ENCODE measurements at regions not wholly inside any gene's neighbourhood (a gene's known extent, or its start where the extent isn't known, plus 50 kb on each side); places are given as distances from the start of the nearest gene placed in this dataset.

- peaks cover 11% of the 10 kb centered on the region for H3K9me3 Mint-ChIP-seq
- DNase-seq = no peak
- no peak overlapping the region for H3K4me3 Mint-ChIP-seq
- no peaks in the 10 kb centered on the region for H3K27me3 Mint-ChIP-seq
- no peaks in the 10 kb centered on the region for H3K36me3 Mint-ChIP-seq
- CTCF ChIA-PET = no interaction called here
- H3K4me1 Mint-ChIP-seq = no peaks in the 10 kb centered on the region
- H3K27ac Mint-ChIP-seq = no peak overlapping the region
These were observed 510.6 kb downstream of the PRR16 start for GRCh38 chr5:120974690-120975089.

DNA sequence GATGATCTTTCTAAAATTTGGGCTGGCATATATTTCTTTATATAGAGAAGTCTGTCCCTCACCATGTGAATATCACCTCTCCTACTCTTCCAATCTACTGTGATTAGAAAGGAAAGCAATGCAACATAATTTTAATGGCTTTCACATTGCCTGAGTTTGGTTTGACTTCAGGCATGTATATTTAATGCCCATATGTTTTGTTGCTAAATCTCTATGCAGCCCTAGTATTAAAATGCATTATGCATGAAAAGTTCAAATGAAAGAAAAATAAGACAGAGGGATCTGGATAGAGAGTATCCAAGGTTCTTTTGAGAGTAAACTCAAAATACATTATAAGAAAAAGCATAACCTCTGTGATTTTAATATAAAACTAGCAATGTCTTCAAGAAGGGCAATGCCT is 518.3 kb downstream of the PRR16 start:
- CTCF ChIA-PET = no interaction called here
- H3K27ac Mint-ChIP-seq = no peak overlapping the region
- no peak overlapping the region for H3K4me3 Mint-ChIP-seq
- H3K36me3 Mint-ChIP-seq = no peaks in the 10 kb centered on the region
- DNase-seq = no peak
- H3K4me1 Mint-ChIP-seq = no peaks in the 10 kb centered on the region
- peaks cover 3% of the 10 kb centered on the region for H3K9me3 Mint-ChIP-seq
- H3K27me3 Mint-ChIP-seq = no peaks in the 10 kb centered on the region

DNA sequence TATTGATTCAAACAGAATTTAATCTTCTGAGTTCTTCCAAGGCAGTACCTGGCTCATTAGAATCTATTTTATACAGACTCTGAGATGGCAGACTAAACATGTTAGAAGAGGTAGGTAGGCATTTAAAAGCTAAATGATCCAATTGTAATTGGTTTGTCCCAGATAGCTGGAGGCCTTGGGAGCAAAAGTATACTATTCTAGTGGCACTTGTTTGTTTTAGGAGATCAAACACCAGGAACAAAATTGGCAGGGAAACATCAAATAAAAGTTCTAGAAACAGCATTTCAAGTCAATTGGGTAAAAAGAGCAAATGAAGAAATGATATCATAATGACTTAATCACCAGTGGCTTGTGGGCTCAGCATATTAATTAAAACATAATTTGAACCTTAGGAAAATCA is 521.4 kb downstream of the PRR16 start:
- Mint-ChIP-seq H3K4me1 (no peaks in the 10 kb centered on the region), H3K27ac (no peak overlapping the region), H3K9me3 (no peaks in the 10 kb centered on the region), H3K36me3 (no peaks in the 10 kb centered on the region), H3K27me3 (no peaks in the 10 kb centered on the region), H3K4me3 (no peak overlapping the region)
- CTCF ChIA-PET = no interaction called here
- DNase-seq = no peak

DNA sequence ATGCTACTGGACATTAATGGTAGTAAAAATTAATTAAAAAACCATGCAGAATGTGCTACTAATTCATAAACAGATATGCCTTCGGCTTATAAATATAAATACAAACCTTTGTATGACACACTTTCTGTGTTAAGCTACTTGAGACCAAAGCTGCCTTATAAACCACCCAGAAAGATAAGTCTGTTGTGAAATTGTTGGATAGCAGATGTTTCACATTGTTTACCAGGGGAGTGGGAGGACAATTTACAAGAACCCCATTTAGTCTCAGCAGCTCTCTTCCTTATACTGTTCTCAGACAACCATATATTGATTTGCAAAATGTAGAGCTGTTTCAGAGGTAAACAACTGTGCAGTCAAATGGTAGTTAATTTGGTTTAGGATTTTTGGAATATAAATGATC is 524.4 kb downstream of the PRR16 start:
- Mint-ChIP-seq H3K4me1 (no peaks in the 10 kb centered on the region), H3K4me3 (no peak overlapping the region), H3K27me3 (no peaks in the 10 kb centered on the region), H3K36me3 (no peaks in the 10 kb centered on the region), H3K27ac (no peak overlapping the region), H3K9me3 (no peaks in the 10 kb centered on the region)
- no peak for DNase-seq
- CTCF ChIA-PET = no interaction called here

DNA sequence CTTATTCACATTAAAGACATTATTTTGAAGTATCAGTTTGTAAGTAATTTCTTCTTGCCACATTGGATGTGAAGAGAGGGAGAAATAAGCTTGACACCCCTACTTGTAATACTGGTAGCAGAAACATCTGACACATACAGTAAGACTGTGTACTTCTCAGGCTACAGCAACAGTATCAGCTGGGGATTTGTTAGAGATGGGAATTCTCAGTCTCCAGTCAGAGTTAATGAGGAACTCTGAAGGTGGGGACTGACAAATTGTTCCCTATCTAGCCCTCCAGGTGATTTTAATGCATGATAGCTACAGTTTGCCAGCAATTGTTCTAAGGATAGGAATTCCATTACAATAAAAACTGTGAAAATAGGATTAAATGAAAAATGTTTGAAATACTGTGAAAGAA is 524.8 kb downstream of the PRR16 start:
- Mint-ChIP-seq H3K4me1 (no peaks in the 10 kb centered on the region), H3K27ac (no peak overlapping the region)
- CTCF ChIA-PET = no interaction called here

GRCh38 chr5:120991569-120991968 is 527.5 kb downstream of the PRR16 start:
- CTCF ChIA-PET = no interaction called here
- Mint-ChIP-seq H3K27ac (no peak overlapping the region), H3K36me3 (no peaks in the 10 kb centered on the region), H3K4me3 (no peak overlapping the region), H3K27me3 (no peaks in the 10 kb centered on the region), H3K9me3 (no peaks in the 10 kb centered on the region), H3K4me1 (no peaks in the 10 kb centered on the region)
- no peak for DNase-seq

More for the DNA sequence above, 524.8 kb downstream of the PRR16 start:
- H3K4me3 Mint-ChIP-seq = no peak overlapping the region
- no peak for DNase-seq
- no peaks in the 10 kb centered on the region for H3K27me3 Mint-ChIP-seq
- H3K36me3 Mint-ChIP-seq = no peaks in the 10 kb centered on the region
- H3K9me3 Mint-ChIP-seq = no peaks in the 10 kb centered on the region

DNA sequence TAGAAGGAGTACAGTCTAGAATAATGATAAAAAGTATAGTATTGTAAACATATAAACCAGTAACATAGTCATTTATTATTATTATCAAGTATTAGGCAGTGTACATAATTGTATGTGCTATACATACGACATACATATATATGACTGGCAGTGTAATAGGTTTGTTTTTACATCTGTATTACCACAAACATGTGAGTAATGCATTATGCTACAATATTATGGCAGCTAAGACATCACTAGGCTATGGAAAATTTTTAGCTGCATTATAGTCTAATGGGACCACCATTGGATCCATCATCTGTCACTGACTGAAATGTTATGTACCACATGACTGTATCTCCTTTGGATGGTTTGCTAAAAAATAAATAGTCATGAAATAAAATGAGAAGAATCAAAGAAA is 530.0 kb downstream of the PRR16 start:
- Mint-ChIP-seq H3K36me3 (no peaks in the 10 kb centered on the region), H3K4me1 (no peaks in the 10 kb centered on the region), H3K4me3 (no peak overlapping the region), H3K27ac (no peak overlapping the region), H3K27me3 (no peaks in the 10 kb centered on the region), H3K9me3 (no peaks in the 10 kb centered on the region)
- CTCF ChIA-PET = no interaction called here
- no peak for DNase-seq

DNA sequence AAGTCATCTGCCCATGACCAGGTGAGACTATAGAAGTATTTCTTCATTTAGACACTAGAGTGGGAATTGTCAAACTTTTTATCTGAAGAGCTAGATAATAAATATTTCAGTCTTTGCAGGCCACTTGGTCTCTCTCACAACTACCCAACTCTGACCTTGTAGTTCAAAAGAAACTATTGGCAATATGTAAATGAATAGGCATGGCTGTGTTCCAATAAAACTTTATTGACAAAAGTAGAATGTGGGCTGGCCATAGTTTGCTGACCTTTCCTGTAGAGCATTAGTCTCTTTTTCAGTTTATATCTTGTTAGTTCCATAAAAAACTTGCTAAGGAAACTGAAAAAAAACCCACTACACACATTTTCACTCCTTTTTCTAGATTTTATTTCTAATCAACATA is 535.5 kb downstream of the PRR16 start:
- Mint-ChIP-seq H3K36me3 (no peaks in the 10 kb centered on the region), H3K4me3 (no peak overlapping the region), H3K27ac (no peak overlapping the region), H3K27me3 (no peaks in the 10 kb centered on the region), H3K4me1 (no peaks in the 10 kb centered on the region), H3K9me3 (no peaks in the 10 kb centered on the region)
- DNase-seq = no peak
- CTCF ChIA-PET = no interaction called here

- Mint-ChIP-seq H3K4me3 (no peak overlapping the region), H3K27ac (no peak overlapping the region), H3K27me3 (no peaks in the 10 kb centered on the region), H3K9me3 (peaks cover 4% of the 10 kb centered on the region), H3K36me3 (no peaks in the 10 kb centered on the region), H3K4me1 (no peaks in the 10 kb centered on the region)
- no peak for DNase-seq
- CTCF ChIA-PET = no interaction called here
These were observed 542.1 kb downstream of the PRR16 start for GRCh38 chr5:121006217-121006616.

DNA sequence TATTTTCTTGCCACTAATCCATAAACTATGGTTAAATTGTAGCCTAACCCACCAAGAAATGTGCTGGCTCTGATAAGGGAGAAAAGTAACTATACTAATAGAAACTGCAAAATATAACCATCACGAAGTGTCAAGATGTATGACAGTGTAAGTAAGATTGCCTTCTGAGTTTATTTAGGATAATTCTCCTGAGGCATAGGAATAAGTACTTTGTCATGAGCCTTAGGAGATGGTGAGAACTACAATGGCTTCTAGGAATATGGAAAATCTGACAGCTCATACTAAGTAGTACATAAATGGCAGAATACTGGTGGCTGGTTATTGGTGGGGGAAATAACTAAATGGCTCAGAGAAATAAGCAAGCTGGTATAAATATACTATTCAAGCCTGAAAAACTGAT is 543.9 kb downstream of the PRR16 start:
- CTCF ChIA-PET = no interaction called here
- Mint-ChIP-seq H3K27ac (no peak overlapping the region), H3K9me3 (peaks cover 4% of the 10 kb centered on the region), H3K4me1 (no peaks in the 10 kb centered on the region), H3K27me3 (no peaks in the 10 kb centered on the region), H3K4me3 (no peak overlapping the region), H3K36me3 (no peaks in the 10 kb centered on the region)
- no peak for DNase-seq

DNA sequence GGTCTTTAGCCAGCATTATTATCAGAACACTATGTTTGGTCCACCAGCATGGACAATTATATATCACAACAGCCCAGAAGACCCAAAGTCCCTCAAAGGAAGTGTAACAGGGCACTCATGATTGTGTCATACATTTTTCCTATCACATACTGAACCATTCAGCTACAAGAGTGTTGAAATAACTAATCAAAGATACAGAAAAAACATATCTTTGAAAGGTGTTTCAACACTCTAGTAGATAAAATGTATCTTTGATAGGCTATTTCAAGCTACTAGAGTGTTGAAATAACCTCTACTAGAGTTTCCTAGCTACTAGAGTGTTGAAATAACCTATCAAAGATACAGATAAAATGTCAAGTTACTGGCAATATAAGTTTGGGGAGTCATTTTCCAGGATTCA is 545.0 kb downstream of the PRR16 start:
- Mint-ChIP-seq H3K27me3 (no peaks in the 10 kb centered on the region), H3K36me3 (no peaks in the 10 kb centered on the region), H3K4me3 (no peak overlapping the region), H3K27ac (no peak overlapping the region), H3K4me1 (no peaks in the 10 kb centered on the region), H3K9me3 (peaks cover 4% of the 10 kb centered on the region)
- no peak for DNase-seq
- CTCF ChIA-PET = no interaction called here

- DNase-seq = no peak
- H3K27me3 Mint-ChIP-seq = no peaks in the 10 kb centered on the region
- H3K9me3 Mint-ChIP-seq = no peaks in the 10 kb centered on the region
- H3K4me1 Mint-ChIP-seq = no peaks in the 10 kb centered on the region
- H3K4me3 Mint-ChIP-seq = no peak overlapping the region
- no peaks in the 10 kb centered on the region for H3K36me3 Mint-ChIP-seq
- H3K27ac Mint-ChIP-seq = no peak overlapping the region
- CTCF ChIA-PET = no interaction called here
These were observed 553.9 kb downstream of the PRR16 start for GRCh38 chr5:121018004-121018403.

- H3K27ac Mint-ChIP-seq = no peak overlapping the region
- no peaks in the 10 kb centered on the region for H3K4me1 Mint-ChIP-seq
- no peak overlapping the region for H3K4me3 Mint-ChIP-seq
- DNase-seq = no peak
- CTCF ChIA-PET = no interaction called here
- H3K27me3 Mint-ChIP-seq = no peaks in the 10 kb centered on the region
- H3K9me3 Mint-ChIP-seq = no peaks in the 10 kb centered on the region
- no peaks in the 10 kb centered on the region for H3K36me3 Mint-ChIP-seq
These were observed 555.0 kb downstream of the PRR16 start for GRCh38 chr5:121019106-121019505.

- Mint-ChIP-seq H3K4me3 (no peak overlapping the region), H3K27ac (no peak overlapping the region), H3K9me3 (no peaks in the 10 kb centered on the region), H3K27me3 (no peaks in the 10 kb centered on the region), H3K4me1 (no peaks in the 10 kb centered on the region), H3K36me3 (no peaks in the 10 kb centered on the region)
- DNase-seq = no peak
- CTCF ChIA-PET = no interaction called here
These were observed 555.6 kb downstream of the PRR16 start for GRCh38 chr5:121019734-121020133.

GRCh38 chr5:121021681-121022080 is 557.6 kb downstream of the PRR16 start:
- Mint-ChIP-seq H3K4me1 (no peaks in the 10 kb centered on the region), H3K36me3 (no peaks in the 10 kb centered on the region), H3K27ac (no peak overlapping the region), H3K9me3 (no peaks in the 10 kb centered on the region), H3K27me3 (no peaks in the 10 kb centered on the region), H3K4me3 (no peak overlapping the region)
- CTCF ChIA-PET = no interaction called here
- no peak for DNase-seq

GRCh38 chr5:121024416-121025311 is 560.6 kb downstream of the PRR16 start:
- no peak overlapping the region for H3K4me3 Mint-ChIP-seq
- no peaks in the 10 kb centered on the region for H3K4me1 Mint-ChIP-seq
- no peak overlapping the region for H3K27ac Mint-ChIP-seq
- CTCF ChIA-PET = no interaction called here
- DNase-seq = no peak
- no peaks in the 10 kb centered on the region for H3K36me3 Mint-ChIP-seq
- no peaks in the 10 kb centered on the region for H3K27me3 Mint-ChIP-seq
- no peaks in the 10 kb centered on the region for H3K9me3 Mint-ChIP-seq

Data from activated naive CD4-positive, alpha-beta T cell treated with anti-CD3 and anti-CD28 coated beads, Interleukin-2, amount 10 ng/mL, durations not matched to agents 7 days and 5 days (primary cell).